ENCODE measurements at regions not wholly inside any gene's neighbourhood (a gene's known extent, or its start where the extent isn't known, plus 50 kb on each side); places are given as distances from the start of the nearest gene placed in this dataset.

- no peaks in the 10 kb centered on the region for H3K4me1 ChIP-seq
- H3K27me3 ChIP-seq: no peaks in the 10 kb centered on the region
- DNase-seq: no peak
- H3K4me3 ChIP-seq (ENCODE audit: low read depth, low read length): no peak overlapping the region
- no peaks in the 10 kb centered on the region for H3K9me3 ChIP-seq
- H3K36me3 ChIP-seq: no peaks in the 10 kb centered on the region
- TF ChIP-seq CTCF (IDR thresholded peaks at IDR 0.05; ENCODE audit: low read depth, low read length): no peak
These were observed 73.1 kb upstream of the RPRM start for GRCh38 chr2:153551698-153552097.

- no peaks in the 10 kb centered on the region for H3K36me3 ChIP-seq
- no peak for DNase-seq
- H3K27me3 ChIP-seq: no peaks in the 10 kb centered on the region
- no peak for TF ChIP-seq CTCF (IDR thresholded peaks at IDR 0.05; ENCODE audit: low read depth, low read length)
- H3K4me3 ChIP-seq (ENCODE audit: low read depth, low read length): no peak overlapping the region
- no peaks in the 10 kb centered on the region for H3K4me1 ChIP-seq
- H3K9me3 ChIP-seq: no peaks in the 10 kb centered on the region
These were observed 78.6 kb upstream of the RPRM start for GRCh38 chr2:153557211-153557610.

GRCh38 chr2:153557714-153558113 lies 79.2 kb upstream of the RPRM start:
- no peaks in the 10 kb centered on the region for H3K4me1 ChIP-seq
- no peak for DNase-seq
- TF ChIP-seq CTCF (IDR thresholded peaks at IDR 0.05; ENCODE audit: low read depth, low read length): no peak

GRCh38 chr2:153558247-153558646 lies 79.7 kb upstream of the RPRM start:
- H3K27me3 ChIP-seq: no peaks in the 10 kb centered on the region
- H3K4me3 ChIP-seq (ENCODE audit: low read depth, low read length): no peak overlapping the region
- TF ChIP-seq CTCF (IDR thresholded peaks at IDR 0.05; ENCODE audit: low read depth, low read length): no peak
- no peak for DNase-seq
- no peaks in the 10 kb centered on the region for H3K9me3 ChIP-seq
- H3K4me1 ChIP-seq: no peaks in the 10 kb centered on the region
- H3K36me3 ChIP-seq: no peaks in the 10 kb centered on the region

More at GRCh38 chr2:153557714-153558113, 79.2 kb upstream of the RPRM start:
- H3K9me3 ChIP-seq: no peaks in the 10 kb centered on the region
- H3K27me3 ChIP-seq: no peaks in the 10 kb centered on the region
- H3K4me3 ChIP-seq (ENCODE audit: low read depth, low read length): no peak overlapping the region
- no peaks in the 10 kb centered on the region for H3K36me3 ChIP-seq

- H3K36me3 ChIP-seq: no peaks in the 10 kb centered on the region
- no peak for TF ChIP-seq CTCF (IDR thresholded peaks at IDR 0.05; ENCODE audit: low read depth, low read length)
- H3K9me3 ChIP-seq: no peaks in the 10 kb centered on the region
- no peaks in the 10 kb centered on the region for H3K4me1 ChIP-seq
- H3K27me3 ChIP-seq: no peaks in the 10 kb centered on the region
- H3K4me3 ChIP-seq (ENCODE audit: low read depth, low read length): no peak overlapping the region
- DNase-seq: no peak
These were observed 88.8 kb upstream of the RPRM start for GRCh38 chr2:153567367-153567766.

GRCh38 chr2:153568105-153568504 lies 89.5 kb upstream of the RPRM start:
- no peak for TF ChIP-seq CTCF (IDR thresholded peaks at IDR 0.05; ENCODE audit: low read depth, low read length)
- Histone ChIP-seq H3K4me1 (no peaks in the 10 kb centered on the region), H3K4me3 (ENCODE audit: low read depth, low read length) (no peak overlapping the region), H3K9me3 (no peaks in the 10 kb centered on the region), H3K36me3 (no peaks in the 10 kb centered on the region), H3K27me3 (no peaks in the 10 kb centered on the region)
- no peak for DNase-seq

All from BE2C (cell line).